ENCODE measurements at regions not wholly inside any gene's neighbourhood (a gene's known extent, or its start where the extent isn't known, plus 50 kb on each side); places are given as distances from the start of the nearest gene placed in this dataset.

DNA sequence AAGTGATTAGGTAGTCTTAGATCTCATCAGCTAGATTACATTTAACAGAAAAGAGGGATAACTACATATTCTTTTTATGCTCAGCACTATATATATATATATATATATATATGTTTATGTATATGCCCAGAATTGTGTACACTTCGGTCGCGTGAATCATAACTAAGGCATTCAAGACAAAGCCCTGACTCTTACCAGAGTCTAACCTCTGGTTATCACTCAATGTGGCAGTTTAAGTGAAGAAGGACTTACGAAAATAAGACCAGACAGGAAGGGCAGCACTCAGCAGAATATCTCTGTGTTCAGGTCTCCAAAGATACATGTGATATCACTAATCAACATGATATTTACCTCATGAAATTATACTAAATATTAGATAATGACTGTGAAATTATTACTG, 1326.7 kb downstream of the MRPL39 start:
- DNase-seq (ENCODE audit: low read depth) = no peak
- Histone ChIP-seq H4K20me1 (ENCODE audit: insufficient read depth, low read length) (no peaks in the 10 kb centered on the region), H3K4me1 (ENCODE audit: insufficient read depth, low read length) (no peaks in the 10 kb centered on the region), H3K27ac (ENCODE audit: low read depth, low read length) (no peak overlapping the region), H3K36me3 (ENCODE audit: insufficient read depth, low read length) (no peaks in the 10 kb centered on the region), H3K9me3 (ENCODE audit: insufficient read depth, low read depth, low read length) (no peaks in the 10 kb centered on the region), H3K79me2 (ENCODE audit: insufficient read depth, low read length) (no peaks in the 10 kb centered on the region), H3K9ac (ENCODE audit: low read length) (no peak overlapping the region), H2AFZ (ENCODE audit: low read depth, low read length) (no peak overlapping the region), H3K4me2 (ENCODE audit: low read length) (no peak overlapping the region), H3K4me3 (ENCODE audit: insufficient read depth, low read depth, low read length) (no peak overlapping the region), H3K27me3 (ENCODE audit: insufficient read depth, low read length) (no peaks in the 10 kb centered on the region)
- Mint-ChIP-seq H3K27me3 (ENCODE audit: low read depth, unreplicated experiment) (no peaks in the 10 kb centered on the region), H3K27ac (ENCODE audit: unreplicated experiment) (no peak overlapping the region), H3K4me1 (ENCODE audit: low read depth, unreplicated experiment) (no peaks in the 10 kb centered on the region), H3K9me3 (ENCODE audit: unreplicated experiment) (peaks cover 4% of the 10 kb centered on the region), H3K4me3 (ENCODE audit: unreplicated experiment) (no peak overlapping the region), H3K36me3 (ENCODE audit: low read depth, unreplicated experiment) (no peaks in the 10 kb centered on the region)
- FAIRE-seq = no peak
- TF ChIP-seq EZH2 (IDR thresholded peaks at IDR 0.05; ENCODE audit: insufficient read depth, low read length) = no peak
- TF ChIP-seq, protein P1, sequence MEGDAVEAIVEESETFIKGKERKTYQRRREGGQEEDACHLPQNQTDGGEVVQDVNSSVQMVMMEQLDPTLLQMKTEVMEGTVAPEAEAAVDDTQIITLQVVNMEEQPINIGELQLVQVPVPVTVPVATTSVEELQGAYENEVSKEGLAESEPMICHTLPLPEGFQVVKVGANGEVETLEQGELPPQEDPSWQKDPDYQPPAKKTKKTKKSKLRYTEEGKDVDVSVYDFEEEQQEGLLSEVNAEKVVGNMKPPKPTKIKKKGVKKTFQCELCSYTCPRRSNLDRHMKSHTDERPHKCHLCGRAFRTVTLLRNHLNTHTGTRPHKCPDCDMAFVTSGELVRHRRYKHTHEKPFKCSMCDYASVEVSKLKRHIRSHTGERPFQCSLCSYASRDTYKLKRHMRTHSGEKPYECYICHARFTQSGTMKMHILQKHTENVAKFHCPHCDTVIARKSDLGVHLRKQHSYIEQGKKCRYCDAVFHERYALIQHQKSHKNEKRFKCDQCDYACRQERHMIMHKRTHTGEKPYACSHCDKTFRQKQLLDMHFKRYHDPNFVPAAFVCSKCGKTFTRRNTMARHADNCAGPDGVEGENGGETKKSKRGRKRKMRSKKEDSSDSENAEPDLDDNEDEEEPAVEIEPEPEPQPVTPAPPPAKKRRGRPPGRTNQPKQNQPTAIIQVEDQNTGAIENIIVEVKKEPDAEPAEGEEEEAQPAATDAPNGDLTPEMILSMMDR (IDR thresholded peaks at IDR 0.05; ENCODE audit: insufficient read depth, low read depth, low read length) = no peak

DNA sequence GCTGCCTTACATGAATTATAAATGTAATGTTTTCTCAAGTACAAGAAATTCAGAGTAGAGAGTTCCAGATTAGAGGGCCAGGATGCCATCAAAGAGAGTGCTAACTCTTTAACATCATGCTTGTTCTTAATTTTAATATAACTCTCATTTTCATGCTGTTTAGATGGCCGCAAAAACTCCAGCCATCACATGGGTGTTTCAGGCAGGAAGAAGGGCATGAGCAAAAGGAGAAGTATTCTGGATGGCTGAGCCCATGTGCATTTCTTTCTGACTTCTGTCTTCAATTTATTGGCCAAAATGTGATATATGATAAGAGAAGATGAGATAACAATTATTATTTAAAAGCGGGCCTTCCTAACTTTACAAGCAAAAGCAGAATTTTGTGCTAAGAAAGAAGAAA, 1328.6 kb downstream of the MRPL39 start:
- Histone ChIP-seq H3K4me1 (ENCODE audit: insufficient read depth, low read length) (no peaks in the 10 kb centered on the region), H3K27ac (ENCODE audit: low read depth, low read length) (no peak overlapping the region), H3K9ac (ENCODE audit: low read length) (no peak overlapping the region), H3K27me3 (ENCODE audit: insufficient read depth, low read length) (no peaks in the 10 kb centered on the region), H3K4me3 (ENCODE audit: insufficient read depth, low read depth, low read length) (no peak overlapping the region), H3K36me3 (ENCODE audit: insufficient read depth, low read length) (no peaks in the 10 kb centered on the region), H3K79me2 (ENCODE audit: insufficient read depth, low read length) (no peaks in the 10 kb centered on the region), H2AFZ (ENCODE audit: low read depth, low read length) (no peak overlapping the region), H3K4me2 (ENCODE audit: low read length) (no peak overlapping the region), H3K9me3 (ENCODE audit: insufficient read depth, low read depth, low read length) (no peaks in the 10 kb centered on the region), H4K20me1 (ENCODE audit: insufficient read depth, low read length) (no peaks in the 10 kb centered on the region)
- Mint-ChIP-seq H3K27ac (ENCODE audit: unreplicated experiment) (no peak overlapping the region), H3K27me3 (ENCODE audit: low read depth, unreplicated experiment) (no peaks in the 10 kb centered on the region), H3K4me1 (ENCODE audit: low read depth, unreplicated experiment) (no peaks in the 10 kb centered on the region), H3K4me3 (ENCODE audit: unreplicated experiment) (no peak overlapping the region), H3K9me3 (ENCODE audit: unreplicated experiment) (peaks cover 5% of the 10 kb centered on the region), H3K36me3 (ENCODE audit: low read depth, unreplicated experiment) (no peaks in the 10 kb centered on the region)
- no peak for DNase-seq (ENCODE audit: low read depth)
- TF ChIP-seq, protein P1 (IDR thresholded peaks at IDR 0.05; ENCODE audit: insufficient read depth, low read depth, low read length) = no peak
- FAIRE-seq = no peak

DNA sequence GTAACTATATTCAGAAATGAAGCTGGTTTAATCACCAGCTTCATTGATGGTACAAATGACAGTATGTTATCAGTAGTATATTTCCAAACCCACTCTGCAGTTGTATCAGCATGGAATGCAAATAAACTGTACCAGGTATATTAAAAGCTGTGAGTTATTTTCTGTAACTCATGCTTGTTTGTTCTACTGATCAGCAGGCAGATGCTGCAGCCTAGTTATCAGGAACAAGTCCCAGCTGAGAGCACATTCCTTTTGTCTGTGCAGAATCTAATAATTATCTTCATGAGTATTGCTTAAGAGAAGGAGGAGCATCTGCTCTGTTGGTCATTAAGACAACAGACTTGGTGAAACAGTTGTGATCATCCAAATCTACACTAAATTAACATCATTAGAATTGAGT, 1331.1 kb downstream of the MRPL39 start:
- Histone ChIP-seq H3K27ac (ENCODE audit: low read depth, low read length) (no peak overlapping the region), H3K4me3 (ENCODE audit: insufficient read depth, low read depth, low read length) (no peak overlapping the region), H3K4me1 (ENCODE audit: insufficient read depth, low read length) (no peaks in the 10 kb centered on the region), H3K9me3 (ENCODE audit: insufficient read depth, low read depth, low read length) (no peaks in the 10 kb centered on the region), H3K9ac (ENCODE audit: low read length) (no peak overlapping the region), H3K79me2 (ENCODE audit: insufficient read depth, low read length) (no peaks in the 10 kb centered on the region), H4K20me1 (ENCODE audit: insufficient read depth, low read length) (no peaks in the 10 kb centered on the region), H2AFZ (ENCODE audit: low read depth, low read length) (no peak overlapping the region), H3K4me2 (ENCODE audit: low read length) (no peak overlapping the region), H3K36me3 (ENCODE audit: insufficient read depth, low read length) (no peaks in the 10 kb centered on the region), H3K27me3 (ENCODE audit: insufficient read depth, low read length) (no peaks in the 10 kb centered on the region)
- Mint-ChIP-seq H3K4me3 (ENCODE audit: unreplicated experiment) (no peak overlapping the region), H3K27ac (ENCODE audit: unreplicated experiment) (no peak overlapping the region), H3K4me1 (ENCODE audit: low read depth, unreplicated experiment) (no peaks in the 10 kb centered on the region), H3K27me3 (ENCODE audit: low read depth, unreplicated experiment) (no peaks in the 10 kb centered on the region), H3K36me3 (ENCODE audit: low read depth, unreplicated experiment) (no peaks in the 10 kb centered on the region), H3K9me3 (ENCODE audit: unreplicated experiment) (peaks cover 6% of the 10 kb centered on the region)
- TF ChIP-seq, protein P1 (IDR thresholded peaks at IDR 0.05; ENCODE audit: insufficient read depth, low read depth, low read length) = no peak
- TF ChIP-seq EZH2 (IDR thresholded peaks at IDR 0.05; ENCODE audit: insufficient read depth, low read length) = no peak
- FAIRE-seq (no peak), DNase-seq (ENCODE audit: low read depth) (no peak)

Measured in astrocyte (in vitro differentiated cells and primary cell).